GM10266 (cell line): ENCODE measurements at regions not wholly inside any gene's neighbourhood (a gene's known extent, or its start where the extent isn't known, plus 50 kb on each side); places are given as distances from the start of the nearest gene placed in this dataset.
"Not testable (repeated sequence)": the region's sequence is repeated elsewhere in the genome, so short reads cannot be mapped to it uniquely, and the experiment has no call there.

Experiments
- DNase-seq: peaks from one replicate; pipeline ENCODE4 v3.0.0; 2012; ENCODE audit errors: extremely low spot score
- TF ChIP-seq, protein P1 (sequence below): IDR thresholded peaks from 2 replicates; pipeline ENCODE4 v1.5.1; 2012; ENCODE audit warnings: mild to moderate bottlenecking, low read depth; ENCODE audit not compliant: control insufficient read depth, insufficient read depth; ENCODE audit errors: missing control alignments

DNA sequence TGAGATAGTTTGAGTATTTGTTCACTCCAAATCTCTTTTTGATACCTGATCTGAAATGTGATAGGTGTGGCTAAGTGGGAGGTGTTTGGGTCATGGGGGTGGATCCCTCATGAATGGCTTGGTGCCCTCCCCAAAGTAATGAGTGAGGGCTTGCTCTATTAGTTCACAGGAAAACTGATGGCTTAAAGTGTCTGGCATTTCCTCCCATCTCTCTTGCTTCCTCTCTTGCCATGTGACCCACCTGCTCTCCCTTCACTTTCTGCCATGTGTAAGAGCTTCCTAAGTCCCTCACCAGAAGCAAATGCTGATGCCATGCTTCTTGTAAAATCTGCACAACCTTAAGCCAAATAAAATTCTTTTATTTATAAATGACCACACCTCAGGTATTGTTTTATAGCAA lies 61.1 kb downstream of the MAD2L1 start:
- TF ChIP-seq, protein P1, sequence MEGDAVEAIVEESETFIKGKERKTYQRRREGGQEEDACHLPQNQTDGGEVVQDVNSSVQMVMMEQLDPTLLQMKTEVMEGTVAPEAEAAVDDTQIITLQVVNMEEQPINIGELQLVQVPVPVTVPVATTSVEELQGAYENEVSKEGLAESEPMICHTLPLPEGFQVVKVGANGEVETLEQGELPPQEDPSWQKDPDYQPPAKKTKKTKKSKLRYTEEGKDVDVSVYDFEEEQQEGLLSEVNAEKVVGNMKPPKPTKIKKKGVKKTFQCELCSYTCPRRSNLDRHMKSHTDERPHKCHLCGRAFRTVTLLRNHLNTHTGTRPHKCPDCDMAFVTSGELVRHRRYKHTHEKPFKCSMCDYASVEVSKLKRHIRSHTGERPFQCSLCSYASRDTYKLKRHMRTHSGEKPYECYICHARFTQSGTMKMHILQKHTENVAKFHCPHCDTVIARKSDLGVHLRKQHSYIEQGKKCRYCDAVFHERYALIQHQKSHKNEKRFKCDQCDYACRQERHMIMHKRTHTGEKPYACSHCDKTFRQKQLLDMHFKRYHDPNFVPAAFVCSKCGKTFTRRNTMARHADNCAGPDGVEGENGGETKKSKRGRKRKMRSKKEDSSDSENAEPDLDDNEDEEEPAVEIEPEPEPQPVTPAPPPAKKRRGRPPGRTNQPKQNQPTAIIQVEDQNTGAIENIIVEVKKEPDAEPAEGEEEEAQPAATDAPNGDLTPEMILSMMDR: no peak

DNA sequence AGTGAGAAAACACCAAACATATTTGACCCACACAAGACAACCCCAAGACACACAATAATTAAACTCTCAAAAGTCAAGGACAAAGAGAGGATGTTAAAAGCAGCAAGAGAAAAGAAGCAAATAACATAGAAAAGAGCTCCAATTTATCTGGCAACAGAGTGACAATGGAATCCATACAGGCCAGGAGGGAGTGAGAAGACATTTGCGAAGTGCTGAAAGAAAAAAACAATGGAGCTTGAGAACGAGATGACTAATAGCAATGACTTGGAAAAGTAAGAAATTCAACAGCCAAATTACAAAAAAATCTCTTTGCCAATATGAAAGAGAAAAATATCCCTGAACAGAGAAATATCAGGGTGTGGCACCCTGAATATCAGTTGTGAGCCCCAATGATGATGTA lies 61.6 kb downstream of the MAD2L1 start:
- no peak for DNase-seq
- TF ChIP-seq, protein P1: no peak

More for the DNA sequence above, 61.1 kb downstream of the MAD2L1 start:
- DNase-seq: no peak

DNA sequence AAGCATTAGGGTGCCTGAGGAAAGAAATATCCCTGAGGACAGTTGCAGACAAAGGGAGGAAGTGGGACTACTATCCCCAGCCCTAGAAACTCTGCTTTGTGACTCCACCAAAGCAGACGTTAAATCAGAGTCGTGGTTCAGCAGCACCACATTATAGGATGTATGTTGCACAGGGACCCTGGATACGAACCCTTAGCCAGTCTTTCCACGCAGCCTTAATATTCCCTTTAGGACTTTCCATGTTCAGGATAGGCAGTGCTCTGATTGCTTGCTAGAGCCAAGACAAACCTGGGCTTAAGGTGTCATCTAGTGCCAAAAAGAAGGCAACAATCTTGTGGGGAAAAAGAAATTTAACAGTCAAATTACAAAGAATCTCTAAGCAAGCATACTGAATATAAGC lies 62.6 kb downstream of the MAD2L1 start:
- no peak for DNase-seq
- TF ChIP-seq, protein P1: no peak

DNA sequence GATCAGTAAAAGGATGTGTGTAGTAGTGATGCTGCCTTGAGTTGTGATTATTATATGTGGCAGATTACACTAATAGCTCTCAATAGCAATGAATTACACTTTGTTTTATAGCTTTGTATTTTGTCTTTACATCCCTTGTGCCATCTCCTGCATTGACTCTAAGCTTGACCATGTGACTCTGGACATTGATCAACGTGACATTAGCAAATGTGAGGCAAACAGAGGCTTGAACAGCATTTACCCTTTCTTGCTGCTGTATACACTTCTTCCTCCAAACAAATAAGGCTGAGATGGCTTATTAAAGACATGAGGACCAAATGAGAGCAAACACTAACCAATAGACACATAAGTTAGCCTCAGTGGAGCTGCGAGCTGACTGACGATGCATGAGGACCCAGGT lies 63.5 kb downstream of the MAD2L1 start:
- DNase-seq: no peak
- TF ChIP-seq, protein P1: no peak

DNA sequence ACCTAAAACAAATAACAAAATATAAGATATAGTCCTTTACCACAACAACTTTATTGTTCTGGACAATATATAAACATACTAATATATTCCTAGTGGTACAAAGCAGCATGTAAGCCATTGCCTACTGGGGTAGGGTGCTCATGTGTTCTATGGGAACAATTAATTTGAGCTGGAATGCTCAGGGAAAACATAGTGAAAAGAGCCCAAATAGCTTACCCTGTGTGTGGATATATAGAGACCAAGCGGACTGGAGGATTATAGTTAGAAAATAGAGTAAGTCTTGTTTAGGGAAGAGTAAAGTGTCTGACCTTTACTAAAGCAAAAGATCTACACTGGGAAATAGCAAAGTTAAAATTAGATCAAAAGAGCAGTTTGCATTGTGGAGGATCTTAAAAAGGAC lies 64.8 kb downstream of the MAD2L1 start:
- DNase-seq: no peak

DNA sequence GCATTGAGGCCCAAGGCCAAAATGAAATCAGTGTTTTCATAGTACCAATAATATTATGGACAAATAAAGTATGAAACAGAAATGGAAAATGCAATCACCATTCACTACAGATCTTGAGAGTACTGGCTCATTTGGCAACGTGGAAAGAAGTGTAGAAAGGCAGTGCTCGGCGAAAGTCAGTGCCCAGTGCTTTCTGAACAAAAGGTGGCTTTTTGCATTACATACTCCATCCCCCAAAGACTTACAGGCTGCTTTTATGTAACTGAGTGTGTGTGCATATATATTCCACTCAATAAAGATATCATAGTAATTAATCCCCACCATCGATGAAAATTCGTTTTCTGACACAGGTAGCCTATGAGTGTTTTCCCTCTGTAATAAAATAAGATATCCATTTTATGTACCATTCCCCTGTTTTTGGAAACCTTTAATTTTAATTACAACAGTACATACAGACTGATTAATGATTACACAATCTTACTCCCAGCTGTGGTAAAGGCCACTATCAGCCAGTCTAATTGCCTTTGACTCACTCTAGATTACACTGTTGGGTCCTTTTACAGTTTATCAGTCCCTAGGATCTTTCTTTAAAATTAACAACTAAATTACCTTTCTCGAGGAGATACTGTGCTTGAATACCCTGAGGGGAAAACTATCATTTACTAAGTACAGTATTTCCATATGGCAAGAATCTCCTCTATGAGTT lies 65.9 kb downstream of the MAD2L1 start:
- TF ChIP-seq, protein P1: no peak
- no peak for DNase-seq

More for the DNA sequence above, 64.8 kb downstream of the MAD2L1 start:
- TF ChIP-seq, protein P1: no peak

DNA sequence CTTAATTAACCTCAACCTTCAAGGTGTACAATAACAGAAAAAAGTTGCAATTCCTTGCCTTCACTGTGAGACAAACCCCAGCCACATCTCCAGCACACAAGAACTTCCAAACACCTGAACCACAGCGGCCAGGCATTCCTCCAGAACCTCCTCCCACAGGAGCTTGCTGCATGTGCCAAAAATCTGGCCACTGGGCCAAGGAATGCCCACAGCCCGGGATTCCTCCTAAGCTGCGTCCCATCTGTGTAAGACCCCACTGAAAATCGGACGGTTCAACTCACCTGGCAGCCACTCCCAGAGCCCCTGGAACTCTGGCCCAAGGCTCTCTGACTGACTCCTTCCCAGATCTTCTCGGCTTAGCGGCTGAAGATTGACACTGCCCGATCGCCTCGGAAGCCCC lies 70.6 kb downstream of the MAD2L1 start:
- DNase-seq: not testable (repeated sequence)

DNA sequence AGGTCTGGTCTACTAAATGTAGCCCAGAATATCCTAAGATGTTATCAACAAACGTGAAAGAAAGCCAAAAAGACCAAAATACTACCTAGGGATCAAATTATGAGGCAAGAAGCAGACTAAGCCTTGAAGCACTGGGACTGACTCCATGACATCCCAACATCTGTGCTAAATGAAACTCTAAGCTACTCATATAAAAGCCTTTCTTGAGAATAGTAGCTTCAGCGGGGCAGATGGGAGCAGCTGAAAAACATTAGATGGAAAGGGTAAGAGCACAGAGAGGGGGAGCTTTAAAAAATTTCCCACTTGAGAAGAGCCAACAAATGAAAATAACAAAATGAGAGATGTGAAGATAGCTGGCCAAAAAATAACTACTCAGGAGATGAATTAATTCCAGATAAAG lies 81.7 kb downstream of the MAD2L1 start:
- DNase-seq: no peak
- TF ChIP-seq, protein P1: no peak
